ENCODE measurements at regions not wholly inside any gene's neighbourhood (a gene's known extent, or its start where the extent isn't known, plus 50 kb on each side); places are given as distances from the start of the nearest gene placed in this dataset.

- TF ChIP-seq CTCF (IDR thresholded peaks at IDR 0.05), result no peak
- no peak for TF ChIP-seq POLR2AphosphoS5 (IDR thresholded peaks at IDR 0.05; ENCODE audit: insufficient read depth in 1 of 2, low read depth in 1 of 2)
These were observed 207.0 kb upstream of the NSMCE3 start for GRCh38 chr15:29476503-29477080.

Measured in vagina (tissue), 2 donors.